Fibroblast of pulmonary artery (primary cell): ENCODE measurements at regions not wholly inside any gene's neighbourhood (a gene's known extent, or its start where the extent isn't known, plus 50 kb on each side); places are given as distances from the start of the nearest gene placed in this dataset.

Experiments used
- DNase-seq: peaks from one replicate; pipeline ENCODE4 v3.0.0-alpha.2; 2010; ENCODE audit warnings: low read depth
- H3K4me3 ChIP-seq: replicated peaks from 2 replicates; pipeline ENCODE4 v1.5.1; 2011; ENCODE audit warnings: low read depth, mild to moderate bottlenecking, control low read depth, low read length, moderate library complexity
- CTCF ChIP-seq: IDR thresholded peaks from 2 replicates; pipeline ENCODE4 v1.5.1; 2011; ENCODE audit warnings: mild to moderate bottlenecking, control low read depth, low read length, inconsistent platforms; ENCODE audit errors: missing control alignments

- TF ChIP-seq CTCF = no peak
- no peak for DNase-seq
Observed at GRCh38 chr17:73997059-73997458, 206.4 kb upstream of the RPL38 start.

GRCh38 chr17:73998249-73998648 is 205.2 kb upstream of the RPL38 start:
- no peak overlapping the region for H3K4me3 ChIP-seq
- no peak for DNase-seq

More at GRCh38 chr17:73997059-73997458, 206.4 kb upstream of the RPL38 start:
- no peak overlapping the region for H3K4me3 ChIP-seq

GRCh38 chr17:73998653-73999645 is 204.5 kb upstream of the RPL38 start:
- TF ChIP-seq CTCF = peak; percentile 53
- H3K4me3 ChIP-seq = no peak overlapping the region
- DNase-seq = no peak

More at GRCh38 chr17:73998249-73998648, 205.2 kb upstream of the RPL38 start:
- TF ChIP-seq CTCF = no peak

- no peak overlapping the region for H3K4me3 ChIP-seq
- TF ChIP-seq CTCF = no peak
- DNase-seq = no peak
Observed at GRCh38 chr17:74001145-74001544, 202.3 kb upstream of the RPL38 start.

GRCh38 chr17:74002241-74002640 is 201.2 kb upstream of the RPL38 start:
- no peak for TF ChIP-seq CTCF
- no peak overlapping the region for H3K4me3 ChIP-seq
- no peak for DNase-seq

- TF ChIP-seq CTCF = no peak
- H3K4me3 ChIP-seq = no peak overlapping the region
- no peak for DNase-seq
Observed at GRCh38 chr17:74004056-74004455, 199.4 kb upstream of the RPL38 start.
